ENCODE measurements at regions not wholly inside any gene's neighbourhood (a gene's known extent, or its start where the extent isn't known, plus 50 kb on each side); places are given as distances from the start of the nearest gene placed in this dataset.

- TF ChIP-seq, protein P1, sequence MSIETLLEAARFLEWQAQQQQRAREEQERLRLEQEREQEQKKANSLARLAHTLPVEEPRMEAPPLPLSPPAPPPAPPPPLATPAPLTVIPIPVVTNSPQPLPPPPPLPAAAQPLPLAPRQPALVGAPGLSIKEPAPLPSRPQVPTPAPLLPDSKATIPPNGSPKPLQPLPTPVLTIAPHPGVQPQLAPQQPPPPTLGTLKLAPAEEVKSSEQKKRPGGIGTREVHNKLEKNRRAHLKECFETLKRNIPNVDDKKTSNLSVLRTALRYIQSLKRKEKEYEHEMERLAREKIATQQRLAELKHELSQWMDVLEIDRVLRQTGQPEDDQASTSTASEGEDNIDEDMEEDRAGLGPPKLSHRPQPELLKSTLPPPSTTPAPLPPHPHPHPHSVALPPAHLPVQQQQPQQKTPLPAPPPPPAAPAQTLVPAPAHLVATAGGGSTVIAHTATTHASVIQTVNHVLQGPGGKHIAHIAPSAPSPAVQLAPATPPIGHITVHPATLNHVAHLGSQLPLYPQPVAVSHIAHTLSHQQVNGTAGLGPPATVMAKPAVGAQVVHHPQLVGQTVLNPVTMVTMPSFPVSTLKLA (conservative IDR thresholded peaks at IDR 0.05): no peak
- TF ChIP-seq BRCA1 (IDR thresholded peaks at IDR 0.05) (no peak), BRCA1 (CRISPR knock-in tag; IDR thresholded peaks at IDR 0.05) (no peak), BRD4 (IDR thresholded peaks at IDR 0.05) (no peak), CREB3 (tag; conservative IDR thresholded peaks at IDR 0.05; ENCODE audit: low read depth) (no peak), PML (IDR thresholded peaks at IDR 0.05; ENCODE audit: low read length) (no peak), ZNF785 (CRISPR knock-in tag; IDR thresholded peaks at IDR 0.05) (no peak), NBN (IDR thresholded peaks at IDR 0.05; ENCODE audit: low read depth) (no peak)
- TF ChIP-seq, protein P2, sequence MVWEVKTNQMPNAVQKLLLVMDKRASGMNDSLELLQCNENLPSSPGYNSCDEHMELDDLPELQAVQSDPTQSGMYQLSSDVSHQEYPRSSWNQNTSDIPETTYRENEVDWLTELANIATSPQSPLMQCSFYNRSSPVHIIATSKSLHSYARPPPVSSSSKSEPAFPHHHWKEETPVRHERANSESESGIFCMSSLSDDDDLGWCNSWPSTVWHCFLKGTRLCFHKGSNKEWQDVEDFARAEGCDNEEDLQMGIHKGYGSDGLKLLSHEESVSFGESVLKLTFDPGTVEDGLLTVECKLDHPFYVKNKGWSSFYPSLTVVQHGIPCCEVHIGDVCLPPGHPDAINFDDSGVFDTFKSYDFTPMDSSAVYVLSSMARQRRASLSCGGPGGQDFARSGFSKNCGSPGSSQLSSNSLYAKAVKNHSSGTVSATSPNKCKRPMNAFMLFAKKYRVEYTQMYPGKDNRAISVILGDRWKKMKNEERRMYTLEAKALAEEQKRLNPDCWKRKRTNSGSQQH (CRISPR knock-in tag; IDR thresholded peaks at IDR 0.05): no peak
- Histone ChIP-seq H4K20me1 (replicated peaks; ENCODE audit: control insufficient read depth, insufficient read depth, low read length) (no peaks in the 10 kb centered on the region), H3K9me3 (replicated peaks; ENCODE audit: control insufficient read depth, insufficient read depth, low read depth, low read length) (no peaks in the 10 kb centered on the region), H3K79me2 (ENCODE audit: control insufficient read depth, insufficient read depth, low read length) (no peaks in the 10 kb centered on the region), H3K36me3 (ENCODE audit: control insufficient read depth, insufficient read depth, low read length) (no peaks in the 10 kb centered on the region), H3K27me3 (ENCODE audit: control insufficient read depth in 2 of 2, insufficient read depth in 2 of 2, low read length in 2 of 2) (no peaks in the 10 kb centered on the region), H3K9ac (ENCODE audit: insufficient read depth in 1 of 2, low read depth in 2 of 2, low read length in 2 of 2) (no peak overlapping the region), H2AFZ (ENCODE audit: low read depth, low read length) (no peak overlapping the region), H3K4me1 (replicated peaks in 1 of 2; ENCODE audit: control insufficient read depth in 2 of 2, insufficient read depth in 2 of 2, low read length in 2 of 2) (no peaks in the 10 kb centered on the region), H3K27ac (ENCODE audit: extremely low read depth, low read depth, low read length) (no peak overlapping the region), H3K9me1 (ENCODE audit: control insufficient read depth, insufficient read depth, low read length) (no peaks in the 10 kb centered on the region), H3K4me3 (no peak overlapping the region), H3K4me2 (ENCODE audit: insufficient read depth, low read length) (no peak overlapping the region)
- BruUV-seq (replicated peaks): no TSS peak
- ATAC-seq (no peak), DNase-seq (ENCODE audit: extremely low read depth in 1 of 4, low spot score in 3 of 4) (no peak), FAIRE-seq (no peak)
- intact Hi-C loops (cut with micrococcal nuclease) (no loop called here), in situ Hi-C loops (cut with MboI) (no loop called here)
- ChIA-PET CTCF (ENCODE audit: low intra/inter-chr PET ratio) (no interaction called here), POLR2A (no interaction called here)
- whole genome bisulfite sequencing (ENCODE audit: insufficient coverage, low coverage, missing lambda C conversion rate): 0% methylated on average over 3 of the region's 3 CpGs
Observed at GRCh38 chr1:164433141-164433817, 125.7 kb upstream of the PBX1 start.

All from K562 (cell line).